Thyroid gland (tissue), 4 donors: ENCODE measurements at regions not wholly inside any gene's neighbourhood (a gene's known extent, or its start where the extent isn't known, plus 50 kb on each side); places are given as distances from the start of the nearest gene placed in this dataset.

ENCODE experiments used
- DNase-seq, 2 donors: peaks; one replicate each; pipeline ENCODE4 v3.0.0-alpha.2; 2019
- H3K27ac ChIP-seq, 3 donors: fragments of 200-600 bp; sonication (generic); 1 replicate in 2 of 3; 2 replicates in 1 of 3; pipeline ENCODE4 v1.5.1; 2016 to 2019; ENCODE audit warnings: mild to moderate bottlenecking in 1 of 3, moderate library complexity in 1 of 3
- H3K27me3 ChIP-seq: fragments of 200-600 bp; sonication (generic); one replicate; pipeline ENCODE4 v1.5.1; 2019
- H3K36me3 ChIP-seq, 2 donors: fragments of 200-600 bp; sonication (generic); one replicate each; pipeline ENCODE4 v1.5.1; 2016 to 2019
- H3K4me1 ChIP-seq, 2 donors: fragments of 200-600 bp; sonication (generic); one replicate each; pipeline ENCODE4 v1.5.1; 2017 to 2019
- H3K4me3 ChIP-seq, 3 donors: fragments of 200-600 bp; sonication (generic); replicated peaks in 1 of 3; 1 replicate in 2 of 3; 2 replicates in 1 of 3; pipeline ENCODE4 v1.5.1; 2016; ENCODE audit warnings: mild to moderate bottlenecking in 1 of 3
- H3K9me3 ChIP-seq: fragments of 200-600 bp; sonication (generic); one replicate; pipeline ENCODE4 v1.5.1; 2017
- CTCF ChIP-seq, 6 experiments: fragments of 200-600 bp in 3 of 6; fragments of 450-650 bp in 3 of 6; sonication (generic) in 3 of 6; IDR thresholded peaks; one replicate each; pipeline ENCODE4 v1.5.1; 2016 to 2019; ENCODE audit warnings: antibody characterized with exemption in 6 of 6, mild to moderate bottlenecking in 2 of 6, inconsistent platforms in 1 of 6, moderate library complexity in 1 of 6
- POLR2A ChIP-seq, 2 donors: fragments of 450-650 bp; IDR thresholded peaks; one replicate each; pipeline ENCODE4 v1.6.1; 2017; ENCODE audit warnings: antibody characterized with exemption in 2 of 2, mild to moderate bottlenecking in 2 of 2, moderate library complexity in 1 of 2
- WGBS, 2 donors: methylation state at CpG; one replicate each; pipeline ENCODE4 v1.1.5; 2017; 5-methylcytosine and 5-hydroxymethylcytosine counted together
- intact Hi-C: fragments of 100-400 bp; cut with DNase I; formaldehyde crosslinking; loops from one replicate; pipeline ENCODE4 v1.15.1; 2023

- Histone ChIP-seq H3K4me3 (no peak overlapping the region), H3K27ac (no peak overlapping the region), H3K36me3 (no peaks in the 10 kb centered on the region), H3K27me3 (no peaks in the 10 kb centered on the region), H3K4me1 (no peaks in the 10 kb centered on the region), H3K9me3 (no peaks in the 10 kb centered on the region)
- intact Hi-C loops, result no loop called here
- DNase-seq, result no peak
- TF ChIP-seq CTCF (IDR thresholded peaks at IDR 0.05), result no peak
- TF ChIP-seq POLR2A (IDR thresholded peaks at IDR 0.05), result no peak
- 91 to 93% methylated on average over 7 of the region's 7 CpGs for WGBS, 2 donors
Measured at GRCh38 chr18:77821892-77822291, 572.2 kb downstream of the GALR1 start.

- Histone ChIP-seq H3K27me3 (no peaks in the 10 kb centered on the region), H3K27ac (no peak overlapping the region), H3K9me3 (no peaks in the 10 kb centered on the region), H3K36me3 (no peaks in the 10 kb centered on the region), H3K4me3 (no peak overlapping the region), H3K4me1 (no peaks in the 10 kb centered on the region)
- TF ChIP-seq POLR2A (IDR thresholded peaks at IDR 0.05), result no peak
- no peak for TF ChIP-seq CTCF (IDR thresholded peaks at IDR 0.05)
- 65 to 72% methylated on average over 12 of the region's 12 CpGs for WGBS, 2 donors
- intact Hi-C loops, result no loop called here
- DNase-seq, result no peak
Measured at GRCh38 chr18:77822632-77823031, 573.0 kb downstream of the GALR1 start.

GRCh38 chr18:77833807-77834206, 584.2 kb downstream of the GALR1 start:
- Histone ChIP-seq H3K4me3 (no peak overlapping the region), H3K27me3 (no peaks in the 10 kb centered on the region), H3K36me3 (no peaks in the 10 kb centered on the region), H3K4me1 (no peaks in the 10 kb centered on the region), H3K27ac (no peak overlapping the region), H3K9me3 (no peaks in the 10 kb centered on the region)
- intact Hi-C loops, result no loop called here
- no peak for DNase-seq
- TF ChIP-seq CTCF (IDR thresholded peaks at IDR 0.05) (no peak), POLR2A (IDR thresholded peaks at IDR 0.05) (no peak)
- WGBS, 2 donors, result 76 to 83% methylated on average over 5 of the region's 5 CpGs

- no peak overlapping the region for H3K4me3 ChIP-seq
- no peak for TF ChIP-seq CTCF (IDR thresholded peaks at IDR 0.05)
- no peak for TF ChIP-seq POLR2A (IDR thresholded peaks at IDR 0.05)
- no peaks in the 10 kb centered on the region for H3K27me3 ChIP-seq
- 46 to 52% methylated on average over 9 of the region's 9 CpGs for WGBS, 2 donors
- H3K36me3 ChIP-seq, result no peaks in the 10 kb centered on the region
- DNase-seq, result no peak
- no peak overlapping the region for H3K27ac ChIP-seq
- H3K9me3 ChIP-seq, result no peaks in the 10 kb centered on the region
- intact Hi-C loops, result no loop called here
- H3K4me1 ChIP-seq, result no peaks in the 10 kb centered on the region
Measured at GRCh38 chr18:77851802-77852201, 602.2 kb downstream of the GALR1 start.

- Histone ChIP-seq H3K4me1 (no peaks in the 10 kb centered on the region), H3K27me3 (no peaks in the 10 kb centered on the region), H3K36me3 (no peaks in the 10 kb centered on the region), H3K27ac (no peak overlapping the region), H3K9me3 (no peaks in the 10 kb centered on the region), H3K4me3 (no peak overlapping the region)
- WGBS, 2 donors, result 78 to 85% methylated on average over 12 of the region's 12 CpGs
- TF ChIP-seq CTCF (IDR thresholded peaks at IDR 0.05) (no peak), POLR2A (IDR thresholded peaks at IDR 0.05) (no peak)
- DNase-seq, result no peak
- intact Hi-C loops, result no loop called here
Measured at GRCh38 chr18:77853859-77854258, 604.2 kb downstream of the GALR1 start.
